ENCODE measurements at regions not wholly inside any gene's neighbourhood (a gene's known extent, or its start where the extent isn't known, plus 50 kb on each side); places are given as distances from the start of the nearest gene placed in this dataset.
A peak's percentile ranks its signal among the peaks of the same experiment; 100 is the strongest.

- Histone ChIP-seq H4K91ac (ENCODE audit: low read depth, low read length) (no peak overlapping the region), H2BK120ac (ENCODE audit: insufficient read depth, low read length, poor library complexity) (no peak overlapping the region), H3K4me2 (ENCODE audit: low read length) (no peak overlapping the region), H3K27ac (ENCODE audit: low read depth, low read length) (no peak overlapping the region), H3K4me3 (ENCODE audit: low read depth, low read length) (no peak overlapping the region), H4K12ac (ENCODE audit: low read depth, low read length) (no peak overlapping the region), H2BK12ac (ENCODE audit: low read length) (no peak overlapping the region), H3K18ac (ENCODE audit: low read length) (no peak overlapping the region), H3K4ac (ENCODE audit: low read depth, low read length) (no peak overlapping the region), H3K79me2 (ENCODE audit: control insufficient read depth, insufficient read depth, low read length, poor library complexity) (no peaks in the 10 kb centered on the region), H3K4me1 (ENCODE audit: control insufficient read depth in 1 of 2, insufficient read depth in 2 of 2, low read length in 2 of 2) (no peaks in the 10 kb centered on the region), H3K27me3 (ENCODE audit: insufficient read depth, low read length) (no peaks in the 10 kb centered on the region), H3K23ac (ENCODE audit: low read length) (no peak overlapping the region), H2AFZ (ENCODE audit: insufficient read depth, low read length, poor library complexity) (no peak overlapping the region), H3K9ac (ENCODE audit: low read length) (no peak overlapping the region), H3K79me1 (ENCODE audit: low read length) (no peaks in the 10 kb centered on the region), H3K14ac (ENCODE audit: low read length) (no peak overlapping the region), H2AK5ac (ENCODE audit: low read length) (no peak overlapping the region), H2BK5ac (ENCODE audit: low read depth, low read length, poor library complexity) (no peak overlapping the region), H3K36me3 (ENCODE audit: control insufficient read depth in 1 of 2, insufficient read depth in 2 of 2, low read length in 2 of 2) (no peaks in the 10 kb centered on the region), H4K8ac (ENCODE audit: low read depth, low read length) (no peak overlapping the region), H3K9me3 (ENCODE audit: insufficient read depth, low read depth, low read length) (no peaks in the 10 kb centered on the region)
- peak; percentile 65 to 80 for DNase-seq
- WGBS (ENCODE audit: extremely low coverage, insufficient coverage, insufficient read length) = no CpG with 5 or more reads among the region's 6 CpGs
Measured at GRCh38 chr7:26574476-26574875, 282.8 kb downstream of the SNX10 start.

GRCh38 chr7:26580064-26580591 is 284.3 kb downstream of the SKAP2 start:
- Histone ChIP-seq H3K27me3 (ENCODE audit: insufficient read depth, low read length) (no peaks in the 10 kb centered on the region), H4K8ac (ENCODE audit: low read depth, low read length) (no peak overlapping the region), H3K79me1 (ENCODE audit: low read length) (no peaks in the 10 kb centered on the region), H3K4me2 (ENCODE audit: low read length) (no peak overlapping the region), H3K4me3 (ENCODE audit: low read depth, low read length) (no peak overlapping the region), H2BK12ac (ENCODE audit: low read length) (no peak overlapping the region), H3K23ac (ENCODE audit: low read length) (no peak overlapping the region), H2AK5ac (ENCODE audit: low read length) (no peak overlapping the region), H3K4ac (ENCODE audit: low read depth, low read length) (no peak overlapping the region), H4K91ac (ENCODE audit: low read depth, low read length) (no peak overlapping the region), H3K27ac (ENCODE audit: low read depth, low read length) (no peak overlapping the region), H2AFZ (ENCODE audit: insufficient read depth, low read length, poor library complexity) (no peak overlapping the region), H3K14ac (ENCODE audit: low read length) (no peak overlapping the region), H3K36me3 (ENCODE audit: control insufficient read depth in 1 of 2, insufficient read depth in 2 of 2, low read length in 2 of 2) (no peaks in the 10 kb centered on the region), H3K4me1 (ENCODE audit: control insufficient read depth in 1 of 2, insufficient read depth in 2 of 2, low read length in 2 of 2) (no peaks in the 10 kb centered on the region), H3K9me3 (ENCODE audit: insufficient read depth, low read depth, low read length) (no peaks in the 10 kb centered on the region), H3K9ac (ENCODE audit: low read length) (no peak overlapping the region), H2BK5ac (ENCODE audit: low read depth, low read length, poor library complexity) (no peak overlapping the region), H3K79me2 (ENCODE audit: control insufficient read depth, insufficient read depth, low read length, poor library complexity) (no peaks in the 10 kb centered on the region), H2BK120ac (ENCODE audit: insufficient read depth, low read length, poor library complexity) (no peak overlapping the region), H3K18ac (ENCODE audit: low read length) (no peak overlapping the region), H4K12ac (ENCODE audit: low read depth, low read length) (no peak overlapping the region)
- WGBS (ENCODE audit: extremely low coverage, insufficient coverage, insufficient read length) = no CpG with 5 or more reads among the region's 4 CpGs
- no peak for DNase-seq

DNA sequence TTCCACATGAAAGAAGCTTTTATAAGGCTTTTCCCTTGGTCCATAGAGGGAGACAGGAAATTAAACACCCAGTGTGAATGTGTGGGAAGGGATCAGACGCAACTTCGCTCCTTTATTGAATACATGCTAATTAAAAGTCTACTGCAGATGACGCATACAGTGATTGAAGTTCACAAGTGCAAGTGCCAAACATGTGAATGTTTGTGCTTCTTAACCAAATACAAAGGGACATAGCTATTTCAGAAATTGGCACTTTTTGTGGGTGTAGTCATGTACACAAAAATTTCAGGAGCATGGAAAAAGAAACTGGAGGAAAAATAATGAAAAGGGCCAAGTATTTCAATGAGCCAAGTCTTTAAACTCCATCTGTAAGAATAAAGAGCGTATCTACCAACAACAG is 283.7 kb downstream of the SKAP2 start:
- H3K4ac ChIP-seq (ENCODE audit: low read depth, low read length) = no peak overlapping the region
- H3K79me1 ChIP-seq (ENCODE audit: low read length) = no peaks in the 10 kb centered on the region
- no peak overlapping the region for H3K9ac ChIP-seq (ENCODE audit: low read length)
- H3K23ac ChIP-seq (ENCODE audit: low read length) = no peak overlapping the region
- no peak overlapping the region for H2AK5ac ChIP-seq (ENCODE audit: low read length)
- no peak overlapping the region for H3K18ac ChIP-seq (ENCODE audit: low read length)
- H3K27me3 ChIP-seq (ENCODE audit: insufficient read depth, low read length) = no peaks in the 10 kb centered on the region
- H3K14ac ChIP-seq (ENCODE audit: low read length) = no peak overlapping the region
- H2BK5ac ChIP-seq (ENCODE audit: low read depth, low read length, poor library complexity) = no peak overlapping the region
- no peak overlapping the region for H4K12ac ChIP-seq (ENCODE audit: low read depth, low read length)
- H2BK12ac ChIP-seq (ENCODE audit: low read length) = no peak overlapping the region
- no peaks in the 10 kb centered on the region for H3K4me1 ChIP-seq (ENCODE audit: control insufficient read depth in 1 of 2, insufficient read depth in 2 of 2, low read length in 2 of 2)
- H3K4me2 ChIP-seq (ENCODE audit: low read length) = no peak overlapping the region
- no peak for DNase-seq
- H3K79me2 ChIP-seq (ENCODE audit: control insufficient read depth, insufficient read depth, low read length, poor library complexity) = no peaks in the 10 kb centered on the region
- H4K8ac ChIP-seq (ENCODE audit: low read depth, low read length) = no peak overlapping the region
- no peaks in the 10 kb centered on the region for H3K36me3 ChIP-seq (ENCODE audit: control insufficient read depth in 1 of 2, insufficient read depth in 2 of 2, low read length in 2 of 2)
- no CpG with 5 or more reads among the region's 4 CpGs for WGBS (ENCODE audit: extremely low coverage, insufficient coverage, insufficient read length)
- H2AFZ ChIP-seq (ENCODE audit: insufficient read depth, low read length, poor library complexity) = no peak overlapping the region
- H3K9me3 ChIP-seq (ENCODE audit: insufficient read depth, low read depth, low read length) = no peaks in the 10 kb centered on the region
- no peak overlapping the region for H3K27ac ChIP-seq (ENCODE audit: low read depth, low read length)
- no peak overlapping the region for H4K91ac ChIP-seq (ENCODE audit: low read depth, low read length)
- no peak overlapping the region for H3K4me3 ChIP-seq (ENCODE audit: low read depth, low read length)
- no peak overlapping the region for H2BK120ac ChIP-seq (ENCODE audit: insufficient read depth, low read length, poor library complexity)

GRCh38 chr7:26583094-26583648 is 281.2 kb downstream of the SKAP2 start:
- Histone ChIP-seq H3K14ac (ENCODE audit: low read length) (no peak overlapping the region), H2AK5ac (ENCODE audit: low read length) (no peak overlapping the region), H3K27ac (ENCODE audit: low read depth, low read length) (no peak overlapping the region), H3K36me3 (ENCODE audit: control insufficient read depth in 1 of 2, insufficient read depth in 2 of 2, low read length in 2 of 2) (no peaks in the 10 kb centered on the region), H2BK120ac (ENCODE audit: insufficient read depth, low read length, poor library complexity) (no peak overlapping the region), H3K27me3 (ENCODE audit: insufficient read depth, low read length) (no peaks in the 10 kb centered on the region), H3K9me3 (ENCODE audit: insufficient read depth, low read depth, low read length) (no peaks in the 10 kb centered on the region), H3K23ac (ENCODE audit: low read length) (no peak overlapping the region), H3K4me3 (ENCODE audit: low read depth, low read length) (no peak overlapping the region), H2BK5ac (ENCODE audit: low read depth, low read length, poor library complexity) (no peak overlapping the region), H3K4ac (ENCODE audit: low read depth, low read length) (no peak overlapping the region), H3K4me1 (ENCODE audit: control insufficient read depth in 1 of 2, insufficient read depth in 2 of 2, low read length in 2 of 2) (no peaks in the 10 kb centered on the region), H4K91ac (ENCODE audit: low read depth, low read length) (no peak overlapping the region), H2BK12ac (ENCODE audit: low read length) (no peak overlapping the region), H2AFZ (ENCODE audit: insufficient read depth, low read length, poor library complexity) (no peak overlapping the region), H3K18ac (ENCODE audit: low read length) (no peak overlapping the region), H4K12ac (ENCODE audit: low read depth, low read length) (no peak overlapping the region), H3K79me2 (ENCODE audit: control insufficient read depth, insufficient read depth, low read length, poor library complexity) (no peaks in the 10 kb centered on the region), H3K4me2 (ENCODE audit: low read length) (no peak overlapping the region), H3K79me1 (ENCODE audit: low read length) (no peaks in the 10 kb centered on the region), H4K8ac (ENCODE audit: low read depth, low read length) (no peak overlapping the region), H3K9ac (ENCODE audit: low read length) (no peak overlapping the region)
- WGBS (ENCODE audit: extremely low coverage, insufficient coverage, insufficient read length) = no CpG with 5 or more reads among the region's 4 CpGs
- DNase-seq = no peak

Data from trophoblast cell (in vitro differentiated cells and primary cell).